HL-60/S4 treated with retinoic acid at 250 ng/mL for 4 days and 3 days (cell line): ENCODE measurements at regions not wholly inside any gene's neighbourhood (a gene's known extent, or its start where the extent isn't known, plus 50 kb on each side); places are given as distances from the start of the nearest gene placed in this dataset.

Experiments
- in situ Hi-C: fragments of 300-500 bp; cut with MboI; formaldehyde crosslinking; loops from 2 replicates; pipeline ENCODE4 v1.7.0; 2022; ENCODE audit warnings: low sequenced_read_pairs

- in situ Hi-C loops: no loop called here
Observed at GRCh38 chrX:10021461-10022272, 54.5 kb downstream of the CLDN34 start.

- in situ Hi-C loops: no loop called here
Observed at GRCh38 chrX:10022273-10022541, 55.0 kb downstream of the CLDN34 start.

GRCh38 chrX:10022580-10023245 is 55.6 kb downstream of the CLDN34 start:
- in situ Hi-C loops: no loop called here

- in situ Hi-C loops: no loop called here
Observed at GRCh38 chrX:10023821-10024220, 56.7 kb downstream of the CLDN34 start.

GRCh38 chrX:10025742-10026493 is 58.8 kb downstream of the CLDN34 start:
- in situ Hi-C loops: no loop called here

GRCh38 chrX:10028283-10029104 is 61.3 kb downstream of the CLDN34 start:
- in situ Hi-C loops: no loop called here

GRCh38 chrX:10030570-10030969 is 63.4 kb downstream of the CLDN34 start:
- in situ Hi-C loops: no loop called here

GRCh38 chrX:10031746-10032145 is 64.6 kb downstream of the CLDN34 start:
- in situ Hi-C loops: no loop called here

- in situ Hi-C loops: no loop called here
Observed at GRCh38 chrX:10032147-10032546, 65.0 kb downstream of the CLDN34 start.

- in situ Hi-C loops: no loop called here
Observed at GRCh38 chrX:10033375-10034007, 66.3 kb downstream of the CLDN34 start.

GRCh38 chrX:10034740-10035260 is 67.6 kb downstream of the CLDN34 start:
- in situ Hi-C loops: no loop called here

GRCh38 chrX:10038585-10038984 is 71.4 kb downstream of the CLDN34 start:
- in situ Hi-C loops: no loop called here

GRCh38 chrX:10039821-10040793 is 72.9 kb downstream of the CLDN34 start:
- in situ Hi-C loops: no loop called here

GRCh38 chrX:10040961-10041360 is 73.8 kb downstream of the CLDN34 start:
- in situ Hi-C loops: no loop called here

GRCh38 chrX:10041383-10041782 is 74.2 kb downstream of the CLDN34 start:
- in situ Hi-C loops: no loop called here

GRCh38 chrX:10042055-10042454 is 74.9 kb downstream of the CLDN34 start:
- in situ Hi-C loops: no loop called here

GRCh38 chrX:10043386-10043785 is 76.2 kb downstream of the CLDN34 start:
- in situ Hi-C loops: no loop called here

GRCh38 chrX:10044021-10044420 is 76.9 kb downstream of the CLDN34 start:
- in situ Hi-C loops: no loop called here

GRCh38 chrX:10045327-10046000 is 78.3 kb downstream of the CLDN34 start:
- in situ Hi-C loops: no loop called here
